Mesenchymal stem cell (in vitro differentiated cells and primary cell): ENCODE measurements at regions not wholly inside any gene's neighbourhood (a gene's known extent, or its start where the extent isn't known, plus 50 kb on each side); places are given as distances from the start of the nearest gene placed in this dataset.

Experiments used
- DNase-seq: peaks from one replicate; pipeline ENCODE4 v3.0.0-alpha.2; 2013
- H2AFZ ChIP-seq: one replicate; pipeline ENCODE4 v1.6.1; 2013; ENCODE audit warnings: low read depth, mild to moderate bottlenecking, control low read depth, inconsistent platforms, low read length, moderate library complexity
- H2AK5ac ChIP-seq: 2 replicates; pipeline ENCODE4 v1.6.1; 2013; ENCODE audit warnings: low read length, moderate library complexity, mild to moderate bottlenecking, inconsistent platforms; ENCODE audit not compliant: severe bottlenecking
- H2BK120ac ChIP-seq: one replicate; pipeline ENCODE4 v1.6.1; 2013; ENCODE audit warnings: low read depth, mild to moderate bottlenecking, inconsistent platforms, low read length, moderate library complexity
- H2BK12ac ChIP-seq, 2 experiments: one replicate each; pipeline ENCODE4 v1.6.1; 2013; ENCODE audit warnings: inconsistent platforms in 2 of 2, low read length in 2 of 2, mild to moderate bottlenecking in 2 of 2, moderate library complexity in 2 of 2, control low read depth in 1 of 2
- H2BK15ac ChIP-seq: one replicate; pipeline ENCODE4 v1.6.1; 2013; ENCODE audit warnings: mild to moderate bottlenecking, low read depth, inconsistent platforms; ENCODE audit not compliant: poor library complexity, severe bottlenecking
- H2BK5ac ChIP-seq: 2 replicates; pipeline ENCODE4 v1.6.1; 2013; ENCODE audit warnings: low read depth, mild to moderate bottlenecking, low read length, control low read depth, inconsistent platforms; ENCODE audit not compliant: poor library complexity, severe bottlenecking
- H3K14ac ChIP-seq, 2 experiments: one replicate each; pipeline ENCODE4 v1.6.1; 2013; ENCODE audit warnings: inconsistent platforms in 2 of 2, low read length in 2 of 2, control low read depth in 1 of 2, mild to moderate bottlenecking in 1 of 2, moderate library complexity in 1 of 2
- H3K18ac ChIP-seq, 2 experiments: one replicate each; pipeline ENCODE4 v1.6.1; 2013; ENCODE audit warnings: inconsistent platforms in 2 of 2, low read length in 2 of 2, control low read depth in 1 of 2, low read depth in 1 of 2, mild to moderate bottlenecking in 1 of 2
- H3K23ac ChIP-seq, 2 experiments: one replicate each; pipeline ENCODE4 v1.6.1; 2013; ENCODE audit warnings: inconsistent platforms in 2 of 2, low read length in 2 of 2, mild to moderate bottlenecking in 2 of 2, moderate library complexity in 2 of 2, control low read depth in 1 of 2
- H3K27ac ChIP-seq: 2 replicates; pipeline ENCODE4 v1.5.1; 2013; ENCODE audit warnings: mild to moderate bottlenecking, moderate library complexity, low read length, control low read depth, inconsistent platforms; ENCODE audit not compliant: poor library complexity, severe bottlenecking
- H3K27me3 ChIP-seq, 2 experiments: 2 replicates each; pipeline versions ENCODE4 v1.6.1 to v1.7.0; 2013; ENCODE audit warnings: low read length in 2 of 2, mild to moderate bottlenecking in 2 of 2, moderate library complexity in 2 of 2, control low read depth in 1 of 2, inconsistent platforms in 1 of 2; ENCODE audit not compliant: control insufficient read depth in 1 of 2, insufficient read depth in 1 of 2
- H3K36me3 ChIP-seq, 2 experiments: 2 replicates each; pipeline versions ENCODE4 v1.6.1 to v1.7.0; 2013; ENCODE audit warnings: low read length in 2 of 2, control low read depth in 1 of 2, inconsistent platforms in 1 of 2, low read depth in 1 of 2, mild to moderate bottlenecking in 1 of 2; ENCODE audit not compliant: insufficient read depth in 2 of 2, control insufficient read depth in 1 of 2
- H3K4ac ChIP-seq, 2 experiments: one replicate each; pipeline ENCODE4 v1.6.1; 2013; ENCODE audit warnings: inconsistent platforms in 2 of 2, low read length in 2 of 2, mild to moderate bottlenecking in 2 of 2, moderate library complexity in 2 of 2, control low read depth in 1 of 2, low read depth in 1 of 2
- H3K4me1 ChIP-seq: 2 replicates; pipeline ENCODE4 v1.6.1; 2013; ENCODE audit warnings: low read depth, low read length, control low read depth; ENCODE audit not compliant: control insufficient read depth, insufficient read depth
- H3K4me2 ChIP-seq: 2 replicates; pipeline ENCODE4 v1.6.1; 2013; ENCODE audit warnings: low read length, mild to moderate bottlenecking, inconsistent platforms; ENCODE audit not compliant: poor library complexity, severe bottlenecking
- H3K4me3 ChIP-seq, 2 experiments: 2 replicates each; pipeline versions ENCODE4 v1.5.1 to v1.7.0; 2013; ENCODE audit warnings: low read length in 2 of 2, mild to moderate bottlenecking in 2 of 2, control low read depth in 1 of 2, low read depth in 1 of 2; ENCODE audit not compliant: insufficient read depth in 1 of 2
- H3K79me1 ChIP-seq: replicated peaks from 2 replicates; pipeline ENCODE4 v1.6.1; 2013; ENCODE audit warnings: mild to moderate bottlenecking, control low read depth, low read length, inconsistent platforms; ENCODE audit not compliant: poor library complexity, severe bottlenecking
- H3K9ac ChIP-seq: 2 replicates; pipeline ENCODE4 v1.7.0; 2013; ENCODE audit warnings: mild to moderate bottlenecking, low read length, moderate library complexity
- H3K9me3 ChIP-seq: 2 replicates; pipeline ENCODE4 v1.7.0; 2013; ENCODE audit warnings: mild to moderate bottlenecking, low read length; ENCODE audit not compliant: control insufficient read depth
- H4K8ac ChIP-seq: one replicate; pipeline ENCODE4 v1.6.1; 2013; ENCODE audit warnings: inconsistent platforms, mild to moderate bottlenecking, low read length, moderate library complexity
- H4K91ac ChIP-seq: one replicate; pipeline ENCODE4 v1.6.1; 2013; ENCODE audit warnings: mild to moderate bottlenecking, low read length, inconsistent platforms
- WGBS: methylation state at CpG from one replicate; pipeline ENCODE4 v1.1.7; 2013; ENCODE audit warnings: mixed read lengths; 5-methylcytosine and 5-hydroxymethylcytosine counted together

DNA sequence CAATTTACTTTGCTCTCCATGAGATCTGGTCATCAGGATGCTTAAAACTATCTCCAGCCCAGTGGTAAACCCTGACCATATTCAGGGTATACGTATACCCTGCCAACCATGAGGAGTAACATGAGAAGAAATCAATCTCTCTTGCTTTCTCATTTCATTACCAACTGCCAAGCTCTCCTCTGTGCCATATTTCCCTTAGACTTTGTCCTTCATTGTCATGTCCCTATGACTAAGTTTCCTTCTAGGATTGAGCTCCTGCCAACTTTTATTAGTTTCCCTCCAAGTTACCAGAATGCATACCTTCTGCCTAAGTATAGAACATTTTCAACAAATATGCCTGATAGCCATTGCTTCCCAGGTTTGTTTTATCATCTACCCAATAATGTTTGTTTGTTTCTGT lies 1113.9 kb upstream of the B3GALT2 start:
- H2AK5ac ChIP-seq: no peak overlapping the region
- no peaks in the 10 kb centered on the region for H3K4me1 ChIP-seq
- peaks cover 5% of the 10 kb centered on the region for H3K9me3 ChIP-seq
- no peak overlapping the region for H4K8ac ChIP-seq
- no peak overlapping the region for H4K91ac ChIP-seq
- no peak for DNase-seq
- 67% methylated on average over 1 of the region's 1 CpG for WGBS
- H3K27ac ChIP-seq: no peak overlapping the region
- no peak overlapping the region for H3K4ac ChIP-seq
- no peak overlapping the region for H3K14ac ChIP-seq
- no peak overlapping the region for H3K18ac ChIP-seq
- no peak overlapping the region for H3K4me3 ChIP-seq
- H2BK15ac ChIP-seq: no peak overlapping the region
- H3K9ac ChIP-seq: no peak overlapping the region
- H2BK12ac ChIP-seq: no peak overlapping the region
- no peaks in the 10 kb centered on the region for H3K79me1 ChIP-seq
- H2BK5ac ChIP-seq: no peak overlapping the region
- no peak overlapping the region for H2BK120ac ChIP-seq
- no peak overlapping the region for H2AFZ ChIP-seq
- H3K23ac ChIP-seq: no peak overlapping the region
- no peak overlapping the region for H3K4me2 ChIP-seq
- no peaks in the 10 kb centered on the region for H3K27me3 ChIP-seq
- H3K36me3 ChIP-seq: no peaks in the 10 kb centered on the region

DNA sequence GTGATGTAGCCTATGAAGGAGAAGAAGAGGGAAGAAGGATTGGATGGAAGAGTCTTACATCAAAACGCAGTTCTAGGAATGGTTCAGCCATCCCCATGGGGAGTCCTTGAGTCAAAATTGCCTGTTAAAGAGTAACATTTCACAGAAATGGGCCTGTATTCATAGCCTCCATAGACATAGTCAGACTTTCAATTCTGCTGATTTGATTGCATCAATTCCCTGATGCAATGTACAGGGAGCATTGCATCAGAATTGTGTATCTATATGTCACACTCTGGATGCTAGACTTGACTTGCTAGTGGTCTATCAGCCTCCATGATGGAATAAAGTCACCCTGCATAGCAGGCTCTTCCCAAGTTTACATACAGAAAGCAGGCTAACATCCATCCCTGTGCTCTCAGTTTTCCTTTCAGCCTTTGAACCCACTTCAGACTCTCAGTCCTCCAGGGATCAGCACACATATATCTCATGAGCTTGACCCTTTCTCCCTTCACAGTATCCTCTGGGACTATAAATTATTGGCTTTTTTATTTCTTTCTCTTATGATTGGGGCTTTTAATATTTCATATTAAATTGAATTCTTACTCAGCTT lies 1111.7 kb upstream of the B3GALT2 start:
- H2AK5ac ChIP-seq: no peak overlapping the region
- DNase-seq: no peak
- H3K4me3 ChIP-seq: no peak overlapping the region
- H3K79me1 ChIP-seq: no peaks in the 10 kb centered on the region
- no peaks in the 10 kb centered on the region for H3K27me3 ChIP-seq
- H2BK5ac ChIP-seq: no peak overlapping the region
- H3K4me2 ChIP-seq: no peak overlapping the region
- no peak overlapping the region for H2AFZ ChIP-seq
- H3K36me3 ChIP-seq: no peaks in the 10 kb centered on the region
- H3K9ac ChIP-seq: no peak overlapping the region
- no peak overlapping the region for H2BK15ac ChIP-seq
- H4K8ac ChIP-seq: no peak overlapping the region
- no peak overlapping the region for H3K18ac ChIP-seq
- no peak overlapping the region for H3K14ac ChIP-seq
- no peaks in the 10 kb centered on the region for H3K4me1 ChIP-seq
- no peak overlapping the region for H4K91ac ChIP-seq
- no peak overlapping the region for H2BK120ac ChIP-seq
- no peak overlapping the region for H2BK12ac ChIP-seq
- no peak overlapping the region for H3K4ac ChIP-seq
- no peak overlapping the region for H3K27ac ChIP-seq
- no peak overlapping the region for H3K23ac ChIP-seq
- 100% methylated on average over 1 of the region's 1 CpG for WGBS
- H3K9me3 ChIP-seq: peaks cover 5% of the 10 kb centered on the region

DNA sequence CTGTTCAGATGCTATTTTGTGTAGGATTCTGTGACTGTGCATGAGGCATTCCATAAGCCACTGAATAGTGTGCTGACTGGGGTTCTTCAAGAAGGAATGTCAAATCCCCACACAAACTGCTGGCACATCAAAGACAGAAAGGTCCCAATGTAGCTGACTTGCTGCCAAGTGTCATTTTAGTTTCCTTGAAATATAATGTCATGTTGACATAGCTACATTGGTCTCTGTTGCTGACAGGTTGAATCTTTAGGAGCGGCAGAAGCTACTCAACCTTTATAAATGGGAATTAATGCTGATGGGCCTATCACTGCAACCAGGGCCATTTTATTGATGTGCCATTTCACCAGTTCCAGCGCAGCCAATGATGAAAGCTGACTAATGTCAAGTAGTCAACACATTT lies 1110.7 kb upstream of the B3GALT2 start:
- H3K36me3 ChIP-seq: no peaks in the 10 kb centered on the region
- no peak for DNase-seq
- H3K18ac ChIP-seq: no peak overlapping the region
- no peak overlapping the region for H3K4me3 ChIP-seq
- no peaks in the 10 kb centered on the region for H3K27me3 ChIP-seq
- no peaks in the 10 kb centered on the region for H3K4me1 ChIP-seq
- no peak overlapping the region for H2BK15ac ChIP-seq
- H2BK12ac ChIP-seq: no peak overlapping the region
- H2BK5ac ChIP-seq: no peak overlapping the region
- no peak overlapping the region for H4K91ac ChIP-seq
- H3K9ac ChIP-seq: no peak overlapping the region
- H3K14ac ChIP-seq: no peak overlapping the region
- peaks cover 5% of the 10 kb centered on the region for H3K9me3 ChIP-seq
- H3K79me1 ChIP-seq: no peaks in the 10 kb centered on the region
- no peak overlapping the region for H3K23ac ChIP-seq
- 98% methylated on average over 2 of the region's 2 CpGs for WGBS
- no peak overlapping the region for H3K4me2 ChIP-seq
- H3K4ac ChIP-seq: no peak overlapping the region
- no peak overlapping the region for H2AK5ac ChIP-seq
- no peak overlapping the region for H3K27ac ChIP-seq
- no peak overlapping the region for H2BK120ac ChIP-seq
- H4K8ac ChIP-seq: no peak overlapping the region
- H2AFZ ChIP-seq: no peak overlapping the region

DNA sequence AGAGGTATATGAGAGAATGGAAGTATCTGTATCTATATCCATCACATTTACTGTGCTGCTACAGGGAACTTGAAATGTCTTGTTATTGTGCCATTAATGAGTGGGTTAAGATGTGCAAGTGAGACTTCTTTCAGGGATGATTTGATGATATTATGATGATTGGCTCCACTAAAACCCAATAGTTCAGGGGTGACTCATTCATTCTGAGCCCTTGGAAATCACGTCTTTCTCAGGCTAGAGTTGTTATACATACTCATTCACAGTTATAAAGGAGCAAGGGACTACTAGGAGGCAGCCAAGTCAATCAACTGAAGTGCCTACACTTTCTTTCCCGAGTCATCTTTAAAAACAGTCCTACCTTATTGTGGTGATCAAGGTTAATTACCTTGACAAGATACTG lies 1109.8 kb upstream of the B3GALT2 start:
- no peak overlapping the region for H2BK15ac ChIP-seq
- H2AFZ ChIP-seq: no peak overlapping the region
- WGBS: 53% methylated on average over 2 of the region's 2 CpGs

More for the DNA sequence above, 1109.8 kb upstream of the B3GALT2 start:
- Histone ChIP-seq H3K23ac (no peak overlapping the region), H3K27me3 (no peaks in the 10 kb centered on the region), H3K36me3 (no peaks in the 10 kb centered on the region), H3K9me3 (peaks cover 5% of the 10 kb centered on the region), H3K4me2 (no peak overlapping the region), H3K4ac (no peak overlapping the region), H4K8ac (no peak overlapping the region), H3K27ac (no peak overlapping the region), H3K4me3 (no peak overlapping the region), H3K79me1 (no peaks in the 10 kb centered on the region), H3K4me1 (no peaks in the 10 kb centered on the region), H2BK5ac (no peak overlapping the region), H2AK5ac (no peak overlapping the region), H3K18ac (no peak overlapping the region), H3K14ac (no peak overlapping the region), H4K91ac (no peak overlapping the region), H3K9ac (no peak overlapping the region), H2BK120ac (no peak overlapping the region), H2BK12ac (no peak overlapping the region)
- no peak for DNase-seq
